OCI-LY1 (cell line): ENCODE measurements at regions not wholly inside any gene's neighbourhood (a gene's known extent, or its start where the extent isn't known, plus 50 kb on each side); places are given as distances from the start of the nearest gene placed in this dataset.

Experiments
- H2AFZ ChIP-seq: fragments of 200-600 bp; sonication (generic), shearing (Covaris generic); 2 replicates; pipeline ENCODE4 v1.6.0; 2014; ENCODE audit warnings: antibody characterized with exemption, mild to moderate bottlenecking, low read length
- H3F3A ChIP-seq: fragments of 200-600 bp; sonication (generic), shearing (Covaris generic); 2 replicates; pipeline ENCODE4 v1.6.0; 2014; ENCODE audit warnings: mild to moderate bottlenecking, antibody characterized with exemption, low read length, moderate library complexity; ENCODE audit not compliant: insufficient read depth
- H3K27ac ChIP-seq: fragments of 200-600 bp; sonication (generic); 2 replicates; pipeline ENCODE4 v1.5.1; 2014; ENCODE audit warnings: low read length, mixed run types, mild to moderate bottlenecking, low read depth; ENCODE audit not compliant: poor library complexity, severe bottlenecking
- H3K27me3 ChIP-seq: fragments of 200-600 bp; sonication (generic); 2 replicates; pipeline ENCODE4 v1.6.0; 2014; ENCODE audit warnings: antibody characterized with exemption, mild to moderate bottlenecking, low read length, moderate library complexity; ENCODE audit not compliant: insufficient read depth
- H3K36me3 ChIP-seq: fragments of 200-600 bp; sonication (generic); 2 replicates; pipeline ENCODE4 v1.6.1; 2014; ENCODE audit warnings: mild to moderate bottlenecking, antibody characterized with exemption, low read length, moderate library complexity, mixed read lengths; ENCODE audit not compliant: insufficient read depth
- H3K4me1 ChIP-seq: fragments of 200-600 bp; sonication (generic); 2 replicates; pipeline ENCODE4 v1.5.1; 2014; ENCODE audit warnings: mild to moderate bottlenecking, low read length, moderate library complexity; ENCODE audit not compliant: insufficient read depth, severe bottlenecking
- H3K4me2 ChIP-seq: fragments of 200-600 bp; sonication (generic), shearing (Covaris generic); 2 replicates; pipeline ENCODE4 v1.6.1; 2014; ENCODE audit warnings: low read length
- H3K4me3 ChIP-seq: fragments of 200-600 bp; sonication (generic); 2 replicates; pipeline ENCODE4 v1.5.1; 2014; ENCODE audit warnings: low read length, low read depth, mild to moderate bottlenecking, mixed read lengths; ENCODE audit not compliant: poor library complexity, severe bottlenecking
- H3K79me2 ChIP-seq: fragments of 200-600 bp; shearing (Covaris generic); 2 replicates; pipeline ENCODE4 v1.6.1; 2016; ENCODE audit warnings: mixed run types, low read length, mixed read lengths; ENCODE audit not compliant: insufficient read depth
- H3K9ac ChIP-seq: fragments of 200-600 bp; sonication (generic), shearing (Covaris generic); 2 replicates; pipeline ENCODE4 v1.6.1; 2014; ENCODE audit warnings: mild to moderate bottlenecking, low read length, mixed read lengths
- H3K9me2 ChIP-seq: fragments of 200-600 bp; sonication (generic), shearing (Covaris generic); 2 replicates; pipeline ENCODE4 v1.6.1; 2014; ENCODE audit warnings: low read depth, mild to moderate bottlenecking, low read length, mixed read lengths
- H3K9me3 ChIP-seq: fragments of 200-600 bp; shearing (Covaris generic); 2 replicates; pipeline ENCODE4 v1.6.1; 2014; ENCODE audit warnings: low read length, mixed read lengths
- H4K20me1 ChIP-seq: fragments of 200-600 bp; sonication (generic), shearing (Covaris generic); 2 replicates; pipeline ENCODE4 v1.6.0; 2016; ENCODE audit warnings: mild to moderate bottlenecking, low read length; ENCODE audit not compliant: insufficient read depth
- CTCF ChIP-seq: fragments of 200-600 bp; sonication (generic), shearing (Covaris generic); IDR thresholded peaks from 2 replicates; pipeline ENCODE4 v1.5.1; 2017; ENCODE audit warnings: mild to moderate bottlenecking, antibody characterized with exemption, low read length, moderate library complexity, mixed read lengths
- EZH2 ChIP-seq: fragments of 200-600 bp; sonication (generic), shearing (Covaris generic); IDR thresholded peaks from 2 replicates; pipeline ENCODE4 v1.8.0; 2017; ENCODE audit warnings: borderline replicate concordance, mixed run types, mild to moderate bottlenecking, antibody characterized with exemption, low read length, moderate library complexity, mixed read lengths

DNA sequence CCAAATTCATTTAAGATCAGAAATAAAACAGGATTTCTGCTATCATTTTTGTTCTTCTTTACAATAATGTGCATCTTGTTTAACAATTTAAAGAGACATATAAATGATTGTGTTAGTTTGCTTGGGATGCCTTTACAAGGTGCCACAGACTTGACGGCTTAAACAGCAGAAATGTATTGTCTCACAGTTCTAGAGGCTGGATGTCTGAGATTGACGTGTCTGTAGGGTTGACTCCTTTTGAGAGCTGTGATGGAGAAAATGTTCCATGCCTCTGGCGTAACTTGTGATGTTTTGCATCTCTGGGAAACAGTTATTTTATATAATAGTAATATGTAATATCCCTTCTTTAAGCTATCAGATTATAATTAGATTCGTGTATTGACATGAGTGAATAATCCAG lies 1091.6 kb upstream of the PRMT6 start:
- no peak for TF ChIP-seq EZH2
- no peak for TF ChIP-seq CTCF

DNA sequence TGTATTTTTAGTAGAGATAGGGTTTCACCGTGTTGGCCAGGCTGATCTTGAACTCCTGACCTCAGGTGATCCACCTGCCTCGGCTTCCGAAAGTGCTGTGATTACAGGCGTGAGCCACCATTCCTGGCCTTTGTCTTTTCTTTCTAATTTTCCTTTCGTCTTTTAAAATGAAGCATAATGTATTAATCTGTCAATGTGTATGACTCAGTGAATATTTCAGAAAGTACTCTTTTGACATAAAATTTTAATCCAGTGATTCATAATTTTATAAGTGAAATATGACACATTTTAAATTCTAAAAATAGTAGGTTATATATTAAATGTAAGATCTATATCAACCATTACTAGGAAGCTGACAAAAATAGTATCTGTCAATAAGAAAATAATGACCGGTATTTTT lies 1059.0 kb upstream of the PRMT6 start:
- TF ChIP-seq CTCF (no peak), EZH2 (no peak)
- no peaks in the 10 kb centered on the region for H3K79me2 ChIP-seq
- no peaks in the 10 kb centered on the region for H4K20me1 ChIP-seq
- no peaks in the 10 kb centered on the region for H3K36me3 ChIP-seq
- H2AFZ ChIP-seq, result no peak overlapping the region
- H3K4me3 ChIP-seq, result no peak overlapping the region
- no peaks in the 10 kb centered on the region for H3K9me2 ChIP-seq
- no peaks in the 10 kb centered on the region for H3F3A ChIP-seq
- H3K9me3 ChIP-seq, result no peaks in the 10 kb centered on the region
- H3K4me2 ChIP-seq, result no peak overlapping the region
- no peaks in the 10 kb centered on the region for H3K27me3 ChIP-seq
- no peak overlapping the region for H3K9ac ChIP-seq
- H3K4me1 ChIP-seq, result no peaks in the 10 kb centered on the region
- no peak overlapping the region for H3K27ac ChIP-seq

More for the DNA sequence above, 1091.6 kb upstream of the PRMT6 start:
- no peak overlapping the region for H3K9ac ChIP-seq
- no peaks in the 10 kb centered on the region for H3K36me3 ChIP-seq
- no peak overlapping the region for H2AFZ ChIP-seq
- H3K4me3 ChIP-seq, result no peak overlapping the region
- no peaks in the 10 kb centered on the region for H3K4me1 ChIP-seq
- no peak overlapping the region for H3K4me2 ChIP-seq
- H3K9me2 ChIP-seq, result 0 out of 2 replicates have a peak, but pooled peaks cover 3% of the 10 kb centered on the region
- H3K79me2 ChIP-seq, result no peaks in the 10 kb centered on the region
- H3F3A ChIP-seq, result no peaks in the 10 kb centered on the region
- H3K9me3 ChIP-seq, result no peaks in the 10 kb centered on the region
- no peaks in the 10 kb centered on the region for H4K20me1 ChIP-seq
- H3K27me3 ChIP-seq, result no peaks in the 10 kb centered on the region
- H3K27ac ChIP-seq, result no peak overlapping the region

- H3F3A ChIP-seq, result no peaks in the 10 kb centered on the region
- H3K79me2 ChIP-seq, result no peaks in the 10 kb centered on the region
- no peak; the same call in 1 of the 2 replicates for TF ChIP-seq CTCF
- no peak for TF ChIP-seq EZH2
Measured at GRCh38 chr1:106022312-106022902, 1034.1 kb upstream of the PRMT6 start.

More at GRCh38 chr1:106022312-106022902, 1034.1 kb upstream of the PRMT6 start:
- no peaks in the 10 kb centered on the region for H3K4me1 ChIP-seq
- H3K36me3 ChIP-seq, result no peaks in the 10 kb centered on the region
- H3K27ac ChIP-seq, result no peak overlapping the region
- no peak overlapping the region for H3K4me2 ChIP-seq
- no peak overlapping the region for H2AFZ ChIP-seq
- H3K9me2 ChIP-seq, result no peaks in the 10 kb centered on the region
- no peaks in the 10 kb centered on the region for H4K20me1 ChIP-seq
- H3K4me3 ChIP-seq, result no peak overlapping the region
- H3K27me3 ChIP-seq, result no peaks in the 10 kb centered on the region
- no peak overlapping the region for H3K9ac ChIP-seq
- H3K9me3 ChIP-seq, result no peaks in the 10 kb centered on the region
